AG09309 (cell line): ENCODE measurements at regions not wholly inside any gene's neighbourhood (a gene's known extent, or its start where the extent isn't known, plus 50 kb on each side); places are given as distances from the start of the nearest gene placed in this dataset.
"Not testable (repeated sequence)": the region's sequence is repeated elsewhere in the genome, so short reads cannot be mapped to it uniquely, and the experiment has no call there.

Experiments used
- DNase-seq: peaks from one replicate; pipeline ENCODE4 v3.0.0-alpha.2; 2010; ENCODE audit warnings: low read depth
- H3K4me3 ChIP-seq: 2 replicates; pipeline ENCODE4 v1.5.1; 2011; ENCODE audit warnings: mild to moderate bottlenecking, low read depth, low read length, moderate library complexity; ENCODE audit not compliant: control insufficient read depth
- CTCF ChIP-seq: IDR thresholded peaks from 2 replicates; pipeline ENCODE4 v1.5.1; 2011; ENCODE audit warnings: mild to moderate bottlenecking, low read depth, low read length, inconsistent platforms; ENCODE audit not compliant: insufficient read depth, control insufficient read depth; ENCODE audit errors: missing control alignments

- no peak overlapping the region for H3K4me3 ChIP-seq
- no peak for DNase-seq
- TF ChIP-seq CTCF: no peak
These were observed 239.5 kb downstream of the TFAP2A start for GRCh38 chr6:10175362-10175761.

GRCh38 chr6:10174761-10175160, 240.1 kb downstream of the TFAP2A start:
- DNase-seq: no peak
- no peak overlapping the region for H3K4me3 ChIP-seq
- TF ChIP-seq CTCF: no peak

GRCh38 chr6:10174056-10174455, 240.8 kb downstream of the TFAP2A start:
- TF ChIP-seq CTCF: no peak

GRCh38 chr6:10171706-10172105, 243.2 kb downstream of the TFAP2A start:
- not testable (repeated sequence) for H3K4me3 ChIP-seq

More at GRCh38 chr6:10174056-10174455, 240.8 kb downstream of the TFAP2A start:
- DNase-seq: no peak
- no peak overlapping the region for H3K4me3 ChIP-seq

GRCh38 chr6:10170816-10171215, 244.1 kb downstream of the TFAP2A start:
- no peak overlapping the region for H3K4me3 ChIP-seq
- DNase-seq: no peak
- no peak for TF ChIP-seq CTCF

More at GRCh38 chr6:10171706-10172105, 243.2 kb downstream of the TFAP2A start:
- DNase-seq: not testable (repeated sequence)

GRCh38 chr6:10166031-10166430, 248.8 kb downstream of the TFAP2A start:
- DNase-seq: no peak
- no peak overlapping the region for H3K4me3 ChIP-seq
- TF ChIP-seq CTCF: no peak

GRCh38 chr6:10163203-10163962, 251.5 kb downstream of the TFAP2A start:
- H3K4me3 ChIP-seq: no peak overlapping the region
- no peak for DNase-seq
- TF ChIP-seq CTCF: no peak
